Smooth muscle cell (in vitro differentiated cells): ENCODE measurements at regions not wholly inside any gene's neighbourhood (a gene's known extent, or its start where the extent isn't known, plus 50 kb on each side); places are given as distances from the start of the nearest gene placed in this dataset.

Experiments
- DNase-seq: peaks from one replicate; lab custom pipeline; 2025; ENCODE audit not compliant: unreplicated experiment; lab: John Stamatoyannopoulos, UW
- H2AFZ ChIP-seq: fragments of 200-600 bp; sonication (generic); 2 replicates; pipeline ENCODE4 v1.6.0; 2016; ENCODE audit warnings: antibody characterized with exemption, low read depth, mild to moderate bottlenecking
- H3F3A ChIP-seq: fragments of 200-600 bp; sonication (generic); 2 replicates; pipeline ENCODE4 v1.6.0; 2017; ENCODE audit warnings: antibody characterized with exemption, low read depth
- H3K27ac ChIP-seq: fragments of 200-600 bp; sonication (generic); 2 replicates; pipeline ENCODE4 v1.5.1; 2016; ENCODE audit warnings: low read depth, mild to moderate bottlenecking
- H3K27me3 ChIP-seq: fragments of 200-600 bp; sonication (generic); 2 replicates; pipeline ENCODE4 v1.6.1; 2016; ENCODE audit warnings: low read depth, mild to moderate bottlenecking
- H3K36me3 ChIP-seq: fragments of 200-600 bp; sonication (generic); 2 replicates; pipeline ENCODE4 v1.5.1; 2016; ENCODE audit warnings: low read depth
- H3K4me1 ChIP-seq: fragments of 200-600 bp; sonication (generic); 2 replicates; pipeline ENCODE4 v1.5.1; 2016; ENCODE audit warnings: low read depth
- H3K4me2 ChIP-seq: fragments of 200-600 bp; sonication (generic); 2 replicates; pipeline ENCODE4 v1.6.0; 2016; ENCODE audit warnings: mild to moderate bottlenecking
- H3K4me3 ChIP-seq: fragments of 200-600 bp; sonication (generic); 2 replicates; pipeline ENCODE4 v1.5.1; 2016; ENCODE audit warnings: mild to moderate bottlenecking
- H3K79me2 ChIP-seq: fragments of 200-600 bp; sonication (generic); 2 replicates; pipeline ENCODE4 v1.6.0; 2016; ENCODE audit warnings: low read depth, mild to moderate bottlenecking
- H3K9ac ChIP-seq: fragments of 200-600 bp; sonication (generic); 2 replicates; pipeline ENCODE4 v1.6.0; 2016; ENCODE audit warnings: low read depth
- H3K9me3 ChIP-seq: fragments of 200-600 bp; sonication (generic); replicated peaks from 2 replicates; pipeline ENCODE4 v1.5.1; 2016; ENCODE audit warnings: low read depth
- H4K20me1 ChIP-seq: fragments of 200-600 bp; sonication (generic); 2 replicates; pipeline ENCODE4 v1.6.0; 2016; ENCODE audit warnings: low read depth
- CTCF ChIP-seq: fragments of 200-600 bp; sonication (generic); IDR thresholded peaks from 2 replicates; pipeline ENCODE4 v1.5.1; 2017; ENCODE audit warnings: borderline replicate concordance, mild to moderate bottlenecking, antibody characterized with exemption; ENCODE audit not compliant: insufficient read depth, poor library complexity, severe bottlenecking
- WGBS: methylation state at CpG from one replicate; pipeline ENCODE4 v1.1.7; 2016; ENCODE audit warnings: low lambda C conversion rate; 5-methylcytosine and 5-hydroxymethylcytosine counted together

GRCh38 chr18:38902796-38903195 lies 1337.2 kb upstream of the CELF4 start:
- Histone ChIP-seq H3K4me1 (no peaks in the 10 kb centered on the region), H4K20me1 (no peaks in the 10 kb centered on the region), H3K27ac (no peak overlapping the region), H2AFZ (no peak overlapping the region), H3K9ac (no peak overlapping the region), H3K9me3 (no peaks in the 10 kb centered on the region), H3K27me3 (no peaks in the 10 kb centered on the region), H3K36me3 (no peaks in the 10 kb centered on the region), H3K4me3 (no peak overlapping the region), H3F3A (no peaks in the 10 kb centered on the region), H3K4me2 (peak overlapping the region; percentile 45), H3K79me2 (no peaks in the 10 kb centered on the region)
- TF ChIP-seq CTCF: no peak
- 2% methylated on average over 2 of the region's 2 CpGs for WGBS
- DNase-seq: no peak

DNA sequence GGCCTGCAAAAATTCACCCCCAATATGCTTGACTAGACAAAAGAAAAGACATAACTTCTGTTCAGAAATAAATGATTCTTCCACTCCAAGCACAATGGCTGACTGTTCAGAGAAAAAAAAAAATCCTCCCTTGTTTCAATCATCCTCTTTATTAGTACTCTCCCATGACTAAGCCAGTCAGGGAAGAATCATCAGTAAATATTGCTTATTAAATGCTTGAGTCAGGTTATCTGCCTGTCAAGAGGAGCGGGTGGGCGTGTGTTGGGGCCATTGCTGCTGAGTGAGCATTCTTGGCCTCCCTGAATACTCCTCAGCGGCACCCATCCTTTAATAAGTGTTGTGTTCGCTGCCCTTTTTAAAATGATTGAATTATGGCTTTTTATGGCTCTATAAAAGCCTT lies 1334.8 kb upstream of the CELF4 start:
- H3K4me3 ChIP-seq: no peak overlapping the region
- no peaks in the 10 kb centered on the region for H3K36me3 ChIP-seq
- H3F3A ChIP-seq: no peaks in the 10 kb centered on the region
- no peaks in the 10 kb centered on the region for H3K27me3 ChIP-seq
- no peak overlapping the region for H2AFZ ChIP-seq
- no peaks in the 10 kb centered on the region for H3K9me3 ChIP-seq
- H3K27ac ChIP-seq: no peak overlapping the region
- H3K4me1 ChIP-seq: no peaks in the 10 kb centered on the region
- no peak for TF ChIP-seq CTCF
- H3K9ac ChIP-seq: no peak overlapping the region
- no peak for DNase-seq
- no peak overlapping the region for H3K4me2 ChIP-seq
- H4K20me1 ChIP-seq: no peaks in the 10 kb centered on the region
- WGBS: 78% methylated on average over 4 of the region's 4 CpGs
- H3K79me2 ChIP-seq: no peaks in the 10 kb centered on the region

DNA sequence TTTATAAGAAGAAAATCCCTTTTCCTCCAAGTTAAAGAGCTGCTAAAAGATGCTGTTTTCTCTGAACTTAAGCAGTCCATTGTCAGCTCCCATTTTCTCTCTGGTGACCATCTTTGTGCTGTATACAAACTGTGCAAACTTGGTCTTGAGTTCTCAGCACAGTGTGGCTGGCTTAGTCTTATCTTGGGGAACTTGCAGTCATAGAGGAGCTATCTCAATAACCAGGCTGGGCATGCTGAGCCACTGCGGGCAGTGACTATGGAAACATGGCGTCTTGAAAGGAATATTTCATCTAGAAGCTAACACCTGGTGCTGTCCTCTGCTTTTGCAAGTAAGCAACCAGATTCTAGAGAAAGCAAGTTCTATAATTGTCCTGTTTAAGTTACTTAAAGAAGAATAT lies 1334.4 kb upstream of the CELF4 start:
- DNase-seq: no peak
- H3K4me1 ChIP-seq: no peaks in the 10 kb centered on the region
- no peak for TF ChIP-seq CTCF
- no peak overlapping the region for H2AFZ ChIP-seq
- H3K36me3 ChIP-seq: no peaks in the 10 kb centered on the region
- H3K4me2 ChIP-seq: no peak overlapping the region
- no peak overlapping the region for H3K27ac ChIP-seq
- no peaks in the 10 kb centered on the region for H3K9me3 ChIP-seq
- H4K20me1 ChIP-seq: no peaks in the 10 kb centered on the region
- WGBS: 88% methylated on average over 2 of the region's 2 CpGs
- H3K27me3 ChIP-seq: no peaks in the 10 kb centered on the region
- H3K4me3 ChIP-seq: no peak overlapping the region
- no peaks in the 10 kb centered on the region for H3K79me2 ChIP-seq
- no peaks in the 10 kb centered on the region for H3F3A ChIP-seq
- no peak overlapping the region for H3K9ac ChIP-seq

DNA sequence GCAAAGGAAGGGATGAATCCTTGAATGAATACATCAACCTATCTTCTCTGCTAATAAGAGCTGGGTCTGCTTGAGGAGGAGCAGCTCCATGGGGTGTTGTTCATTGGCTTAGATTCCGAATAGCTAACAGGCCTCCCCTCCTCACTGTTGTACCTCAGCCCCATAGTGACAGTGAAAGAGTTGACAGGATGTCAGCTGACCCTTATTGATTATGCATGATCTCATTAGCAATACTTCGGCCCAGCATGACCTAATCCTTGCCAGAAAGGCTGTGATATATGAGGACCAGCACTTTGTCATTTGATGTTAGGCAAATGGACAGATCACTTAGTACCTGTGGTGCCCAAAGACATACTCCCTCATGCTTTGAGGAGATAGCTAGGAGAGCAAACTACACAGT lies 1333.7 kb upstream of the CELF4 start:
- Histone ChIP-seq H3K36me3 (no peaks in the 10 kb centered on the region), H3K4me2 (no peak overlapping the region), H3K27me3 (no peaks in the 10 kb centered on the region), H2AFZ (no peak overlapping the region), H3K4me1 (no peaks in the 10 kb centered on the region), H3K4me3 (no peak overlapping the region), H3K27ac (no peak overlapping the region), H3K79me2 (no peaks in the 10 kb centered on the region), H4K20me1 (no peaks in the 10 kb centered on the region), H3K9me3 (no peaks in the 10 kb centered on the region), H3F3A (no peaks in the 10 kb centered on the region), H3K9ac (no peak overlapping the region)
- no peak for TF ChIP-seq CTCF
- 88% methylated on average over 2 of the region's 2 CpGs for WGBS
- no peak for DNase-seq
